ENCODE measurements at regions not wholly inside any gene's neighbourhood (a gene's known extent, or its start where the extent isn't known, plus 50 kb on each side); places are given as distances from the start of the nearest gene placed in this dataset.
A peak's percentile ranks its signal among the peaks of the same experiment; 100 is the strongest.

GRCh38 chr14:106507354-106507753 lies 981.0 kb downstream of the TMEM121 start (continued):
- TF ChIP-seq ZNF462 (CRISPR knock-in tag; IDR thresholded peaks at IDR 0.05): no peak

DNA sequence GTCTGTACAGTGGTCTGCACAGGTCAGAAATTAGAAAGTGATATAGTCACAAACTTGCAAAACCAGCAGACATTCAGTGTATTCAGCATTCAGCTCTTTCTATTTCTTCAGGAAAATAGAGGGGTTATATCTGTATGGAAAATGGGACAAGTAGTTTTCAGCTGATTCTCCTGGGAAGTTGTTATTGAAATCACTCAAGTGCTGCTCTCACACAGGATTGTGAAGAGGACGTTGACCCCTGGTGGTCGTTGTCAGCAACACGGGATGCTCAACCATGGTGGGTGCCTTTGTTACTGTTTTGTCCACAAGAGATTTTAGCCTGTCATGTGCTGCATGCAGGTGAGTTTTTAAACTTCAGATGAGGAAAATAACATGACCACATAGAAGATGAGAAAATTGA lies 981.8 kb downstream of the TMEM121 start:
- Mint-ChIP-seq H3K4me3 (no peak overlapping the region), H3K27ac (no peak overlapping the region), H3K4me1 (no peaks in the 10 kb centered on the region), H3K36me3 (ENCODE audit: low read depth) (peaks cover 40% of the 10 kb centered on the region), H3K9me3 (peaks cover 98% of the 10 kb centered on the region), H3K27me3 (ENCODE audit: insufficient read depth, low read depth, poor library complexity) (no peaks in the 10 kb centered on the region)
- no peak for ATAC-seq
- Histone ChIP-seq H2AFZ (no peak overlapping the region), H3K27me3 (ENCODE audit: insufficient read depth) (no peaks in the 10 kb centered on the region), H3F3A (replicated peaks; ENCODE audit: low read depth) (no peaks in the 10 kb centered on the region), H3K79me2 (replicated peaks; ENCODE audit: insufficient read depth) (no peaks in the 10 kb centered on the region), H3K27ac (ENCODE audit: low read depth) (no peak overlapping the region), H3K4me1 (ENCODE audit: insufficient read depth) (no peaks in the 10 kb centered on the region), H3K9me2 (ENCODE audit: insufficient read depth) (no peaks in the 10 kb centered on the region), H3K4me2 (no peak overlapping the region), H3K4me3 (no peak overlapping the region), H4K20me1 (replicated peaks; ENCODE audit: insufficient read depth) (no peaks in the 10 kb centered on the region), H3K36me3 (ENCODE audit: insufficient read depth) (peaks cover 5% of the 10 kb centered on the region; the same call in 1 of the 2 replicates)
- TF ChIP-seq ZNF114 (CRISPR knock-in tag; IDR thresholded peaks at IDR 0.05): no peak
- TF ChIP-seq POLR2AphosphoS5 (IDR thresholded peaks at IDR 0.05; ENCODE audit: low read depth): no peak
- TF ChIP-seq, protein P1, sequence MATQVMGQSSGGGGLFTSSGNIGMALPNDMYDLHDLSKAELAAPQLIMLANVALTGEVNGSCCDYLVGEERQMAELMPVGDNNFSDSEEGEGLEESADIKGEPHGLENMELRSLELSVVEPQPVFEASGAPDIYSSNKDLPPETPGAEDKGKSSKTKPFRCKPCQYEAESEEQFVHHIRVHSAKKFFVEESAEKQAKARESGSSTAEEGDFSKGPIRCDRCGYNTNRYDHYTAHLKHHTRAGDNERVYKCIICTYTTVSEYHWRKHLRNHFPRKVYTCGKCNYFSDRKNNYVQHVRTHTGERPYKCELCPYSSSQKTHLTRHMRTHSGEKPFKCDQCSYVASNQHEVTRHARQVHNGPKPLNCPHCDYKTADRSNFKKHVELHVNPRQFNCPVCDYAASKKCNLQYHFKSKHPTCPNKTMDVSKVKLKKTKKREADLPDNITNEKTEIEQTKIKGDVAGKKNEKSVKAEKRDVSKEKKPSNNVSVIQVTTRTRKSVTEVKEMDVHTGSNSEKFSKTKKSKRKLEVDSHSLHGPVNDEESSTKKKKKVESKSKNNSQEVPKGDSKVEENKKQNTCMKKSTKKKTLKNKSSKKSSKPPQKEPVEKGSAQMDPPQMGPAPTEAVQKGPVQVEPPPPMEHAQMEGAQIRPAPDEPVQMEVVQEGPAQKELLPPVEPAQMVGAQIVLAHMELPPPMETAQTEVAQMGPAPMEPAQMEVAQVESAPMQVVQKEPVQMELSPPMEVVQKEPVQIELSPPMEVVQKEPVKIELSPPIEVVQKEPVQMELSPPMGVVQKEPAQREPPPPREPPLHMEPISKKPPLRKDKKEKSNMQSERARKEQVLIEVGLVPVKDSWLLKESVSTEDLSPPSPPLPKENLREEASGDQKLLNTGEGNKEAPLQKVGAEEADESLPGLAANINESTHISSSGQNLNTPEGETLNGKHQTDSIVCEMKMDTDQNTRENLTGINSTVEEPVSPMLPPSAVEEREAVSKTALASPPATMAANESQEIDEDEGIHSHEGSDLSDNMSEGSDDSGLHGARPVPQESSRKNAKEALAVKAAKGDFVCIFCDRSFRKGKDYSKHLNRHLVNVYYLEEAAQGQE (IDR thresholded peaks at IDR 0.05; ENCODE audit: unreplicated experiment): no peak
- DNase-seq (ENCODE audit: low spot score): peak; percentile 1
